GM19372 (cell line): ENCODE measurements at regions not wholly inside any gene's neighbourhood (a gene's known extent, or its start where the extent isn't known, plus 50 kb on each side); places are given as distances from the start of the nearest gene placed in this dataset.
"Not testable (repeated sequence)": the region's sequence is repeated elsewhere in the genome, so short reads cannot be mapped to it uniquely, and the experiment has no call there.

ENCODE experiments used
- ATAC-seq: cut with Tn5 transposase; IDR thresholded peaks from one replicate; pipeline ENCODE4 v1.9.1; 2021; ENCODE audit warnings: mild to moderate bottlenecking, low read depth, moderate library complexity; ENCODE audit not compliant: unreplicated experiment

DNA sequence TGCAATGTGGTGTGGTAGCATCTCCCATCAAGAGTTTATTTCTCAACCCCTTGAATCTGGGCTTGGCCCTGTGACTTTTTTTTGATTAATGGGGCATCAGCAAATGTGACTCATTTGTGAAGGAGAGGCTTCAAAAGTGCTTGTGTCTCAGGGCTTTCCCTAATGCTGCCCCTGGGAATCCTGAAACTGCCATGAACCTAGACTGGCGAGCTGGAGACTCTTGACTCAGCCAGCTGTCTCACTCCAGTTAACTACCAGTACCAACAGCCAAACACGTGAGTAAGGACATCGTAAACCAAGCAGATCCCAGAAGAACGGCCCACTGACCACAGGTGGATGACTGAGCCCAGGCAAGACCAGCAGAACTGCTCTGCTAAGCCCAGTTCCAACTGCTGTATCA, 72.8 kb upstream of the ADTRP start:
- ATAC-seq: no peak

DNA sequence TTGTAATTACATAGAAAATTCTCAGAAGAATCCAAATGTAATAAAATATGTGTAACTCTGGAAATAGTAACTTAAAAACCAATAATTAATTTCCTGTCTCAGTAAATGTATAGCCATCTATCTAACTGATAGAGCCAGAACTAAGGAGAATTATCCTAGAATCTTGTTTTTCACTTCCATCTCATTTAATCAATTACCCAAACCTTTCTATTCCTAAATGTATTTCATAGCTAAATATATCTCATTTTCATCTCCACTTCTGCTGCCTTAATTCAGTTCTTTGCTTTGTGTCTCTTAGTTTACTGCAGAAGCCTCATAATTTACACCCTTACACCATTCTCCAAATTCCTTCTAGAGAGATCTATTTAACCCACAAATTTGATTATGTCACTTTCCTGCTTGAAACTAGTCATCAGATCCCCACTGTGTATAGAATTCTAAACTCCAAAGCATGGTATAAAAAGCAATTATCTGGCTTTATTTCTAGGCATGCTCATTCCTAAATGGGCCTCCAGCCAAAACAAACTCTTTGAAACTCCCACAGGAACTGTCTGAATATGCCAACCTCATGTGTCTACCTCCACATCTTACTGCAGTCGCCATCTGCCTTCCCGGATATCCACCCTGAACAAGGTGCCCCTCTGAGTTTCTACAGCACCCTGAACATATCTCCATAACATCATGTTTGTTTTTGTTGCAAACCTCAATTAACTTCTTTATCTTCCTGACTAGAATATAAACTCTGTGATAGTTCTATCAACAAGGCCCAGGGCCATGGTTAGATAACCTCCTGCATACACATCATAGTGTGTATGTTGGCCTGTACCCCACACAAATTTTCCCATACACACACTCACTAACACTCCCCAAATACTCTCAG, 70.5 kb upstream of the ADTRP start:
- ATAC-seq: no peak

DNA sequence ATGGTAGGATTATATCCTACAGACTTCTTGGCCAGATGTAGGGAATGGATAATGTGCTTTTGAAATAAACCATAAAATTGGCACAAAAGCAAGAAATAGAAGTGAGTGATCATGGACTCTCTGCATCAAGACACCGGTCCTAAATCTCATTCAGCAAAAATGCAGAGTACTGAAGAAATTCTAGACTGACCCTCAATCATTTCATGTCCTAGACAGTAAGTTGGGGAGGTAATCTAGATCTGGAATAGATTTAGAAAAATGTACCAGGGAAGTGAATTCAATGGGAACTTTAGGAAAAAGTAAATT, 69.7 kb upstream of the ADTRP start:
- no peak for ATAC-seq

DNA sequence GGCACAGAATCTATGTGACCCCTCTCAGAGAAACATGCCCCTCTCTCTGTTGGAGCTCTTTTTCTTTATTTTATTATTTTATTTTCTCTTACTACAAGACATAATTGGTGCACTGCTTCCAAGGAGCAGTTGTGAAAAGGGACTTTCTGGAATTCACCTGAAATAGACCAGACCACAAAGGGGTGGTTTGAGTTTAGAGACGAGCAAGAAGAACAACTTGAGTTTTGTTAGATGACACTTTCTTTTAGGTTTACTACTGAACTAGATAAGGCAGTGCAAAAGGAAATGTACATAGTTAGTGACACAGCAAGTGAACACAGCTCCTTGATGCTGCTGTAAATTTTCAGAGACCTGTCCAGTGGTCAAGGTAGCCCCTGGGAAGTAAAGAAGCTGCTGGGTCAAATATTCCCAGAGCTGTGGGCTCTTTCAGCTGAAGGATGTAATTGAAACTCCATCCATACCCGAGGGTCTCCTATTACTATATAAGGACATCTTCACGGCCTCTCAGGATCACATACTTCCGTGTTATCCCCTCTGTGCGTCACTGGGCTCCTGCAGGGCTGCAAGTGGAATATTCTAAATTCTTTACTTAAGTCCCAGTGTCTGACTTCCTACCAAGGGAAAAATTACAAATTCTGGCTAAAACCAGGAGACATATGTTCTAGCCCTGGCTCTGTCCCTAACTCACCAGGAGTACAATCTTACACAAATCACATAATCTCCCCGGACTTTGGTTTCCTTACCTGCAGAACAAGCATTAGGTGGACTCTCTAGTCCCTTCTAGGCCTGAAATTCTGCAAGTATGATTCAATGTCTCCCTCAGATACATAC, 69.1 kb upstream of the ADTRP start:
- no peak for ATAC-seq

DNA sequence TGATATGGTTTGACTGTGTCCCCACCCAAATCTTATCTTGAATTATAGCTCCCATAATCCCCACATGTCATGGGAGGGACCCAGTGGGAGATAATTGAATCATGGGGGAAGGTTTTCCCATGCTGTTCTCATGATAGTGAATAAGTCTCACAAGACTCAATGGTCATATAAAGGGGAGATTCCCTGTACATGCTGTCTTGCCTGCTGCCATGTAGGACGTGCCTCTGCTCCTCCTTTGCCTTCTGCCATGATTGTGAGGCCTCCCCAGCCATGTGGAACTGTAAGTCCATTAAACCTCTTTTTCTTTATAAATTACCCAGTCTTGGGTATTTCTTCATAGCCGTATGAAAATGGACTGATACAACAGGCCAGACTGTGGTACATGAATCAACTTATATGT, 68.5 kb upstream of the ADTRP start:
- ATAC-seq: not testable (repeated sequence)

DNA sequence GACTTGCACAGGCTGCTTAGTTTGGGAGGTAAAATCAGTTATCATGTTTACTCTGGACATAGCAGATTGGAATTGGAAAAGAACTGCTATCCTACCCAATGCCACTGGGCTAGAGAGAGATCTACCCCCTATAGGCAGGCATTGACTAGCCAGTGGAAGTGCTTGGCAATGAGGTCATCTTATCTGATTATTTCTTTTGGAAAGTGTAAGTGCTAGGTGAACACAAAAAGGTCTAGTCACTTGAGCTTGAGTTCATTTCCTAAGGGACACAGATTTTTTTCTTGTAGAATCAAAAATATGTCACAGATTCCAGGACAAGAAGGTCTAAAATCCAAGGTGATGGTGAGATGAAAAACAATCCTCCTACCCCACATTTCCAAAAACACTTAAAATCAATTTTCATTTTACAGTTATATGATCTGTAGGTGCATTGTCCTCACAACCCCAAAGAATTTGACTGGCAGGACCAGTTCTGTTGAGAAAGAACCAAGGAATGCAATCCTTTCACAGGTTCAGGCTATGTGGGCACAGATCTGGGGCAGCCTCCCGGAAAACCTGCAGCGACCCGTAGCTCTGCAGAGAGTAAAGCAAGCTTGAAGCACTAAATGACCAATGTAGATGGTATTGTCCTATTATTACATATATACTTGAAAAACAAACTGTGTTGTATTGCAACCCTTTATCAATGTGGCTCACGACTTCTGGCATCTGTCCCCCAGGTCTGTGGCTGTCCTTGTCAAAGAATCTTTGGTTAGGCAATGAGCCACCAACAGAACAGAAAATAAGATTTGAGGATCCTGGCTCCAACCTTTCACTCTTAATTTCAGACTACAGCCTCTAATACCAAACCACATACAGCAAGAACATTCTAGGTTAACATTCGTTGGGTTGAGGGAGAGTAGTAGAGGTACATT, 67.3 kb upstream of the ADTRP start:
- ATAC-seq: no peak

DNA sequence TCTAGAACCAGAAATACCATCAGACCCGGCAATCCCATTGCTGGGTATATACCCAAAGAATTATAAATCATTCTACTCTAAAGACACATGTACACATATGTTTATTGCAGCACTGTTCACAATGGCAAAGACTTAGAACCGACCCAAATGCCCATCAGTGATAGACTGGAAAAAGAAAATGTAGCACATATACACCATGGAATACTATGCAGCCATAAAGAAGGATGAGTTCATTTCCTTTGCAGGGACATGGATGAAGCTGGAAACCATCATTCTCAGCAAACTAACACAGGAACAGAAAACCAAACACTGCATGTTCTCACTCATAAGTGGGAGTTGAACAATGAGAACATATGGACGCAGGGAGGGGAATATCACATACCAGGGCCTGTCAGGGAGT, 64.2 kb upstream of the ADTRP start:
- not testable (repeated sequence) for ATAC-seq

DNA sequence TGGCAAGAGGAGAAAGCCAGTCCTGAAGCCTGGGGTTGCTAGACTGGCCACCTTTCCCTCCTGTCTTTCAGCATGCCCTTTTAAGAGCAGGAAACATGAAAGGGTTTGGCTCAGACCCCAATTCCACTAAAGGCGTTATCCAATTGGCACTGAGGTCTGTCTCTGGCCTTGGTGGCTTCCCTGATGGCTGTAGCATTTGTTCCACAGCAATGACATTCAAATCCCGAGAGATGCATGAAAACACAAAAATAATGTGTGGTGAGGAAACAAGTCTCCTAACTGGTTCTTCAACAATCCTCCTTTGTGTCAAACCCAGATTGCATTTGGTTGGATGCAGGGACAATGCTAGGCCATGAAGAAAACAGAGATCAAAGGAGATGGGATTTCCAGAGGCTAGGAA, 56.5 kb upstream of the ADTRP start:
- ATAC-seq: no peak

DNA sequence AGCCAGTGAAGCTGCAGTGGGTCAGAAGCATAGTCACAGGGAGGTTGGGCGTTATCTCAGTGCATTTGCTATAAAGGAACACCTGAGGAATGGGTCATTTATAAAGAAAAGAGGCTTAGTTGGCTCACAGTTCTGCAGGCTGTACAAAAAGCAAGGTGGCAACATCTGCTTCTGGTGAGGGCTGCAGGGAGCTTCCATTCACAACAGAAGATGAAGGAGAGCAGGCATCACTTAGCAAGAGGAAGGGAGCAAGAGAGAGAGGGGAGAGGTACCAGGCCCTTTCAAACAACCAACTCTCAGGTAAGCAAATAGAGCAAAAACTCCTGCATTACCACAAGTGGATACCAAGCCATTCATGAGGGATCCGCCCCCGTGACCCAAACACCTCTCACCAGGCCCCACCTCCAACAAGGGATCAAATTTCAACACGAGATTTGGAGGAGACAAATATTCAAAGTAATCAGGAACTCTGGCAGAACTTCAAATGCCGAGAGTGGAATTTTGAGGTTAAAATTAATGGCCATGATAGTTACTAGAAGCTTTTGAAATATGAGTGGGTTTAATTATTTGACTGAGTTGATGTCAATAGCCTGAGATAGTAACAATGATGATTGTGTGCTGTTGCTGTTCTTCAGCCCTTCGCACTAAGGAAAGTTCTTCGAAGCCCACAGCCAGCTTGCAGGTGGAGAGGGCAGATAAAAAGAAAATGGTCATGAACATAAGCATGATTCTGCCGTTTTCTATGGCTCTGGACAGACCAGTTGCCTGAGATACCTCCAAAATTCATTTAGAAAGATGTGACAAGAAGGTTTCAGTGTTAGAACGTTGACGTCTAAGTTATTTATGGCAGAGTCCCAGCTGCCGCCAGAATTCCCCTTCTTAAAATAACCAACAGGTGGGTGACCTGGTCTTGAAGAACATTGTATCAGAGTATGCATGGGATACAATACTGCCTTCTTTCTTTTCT, 55.3 kb upstream of the ADTRP start:
- ATAC-seq: peak; percentile 74

DNA sequence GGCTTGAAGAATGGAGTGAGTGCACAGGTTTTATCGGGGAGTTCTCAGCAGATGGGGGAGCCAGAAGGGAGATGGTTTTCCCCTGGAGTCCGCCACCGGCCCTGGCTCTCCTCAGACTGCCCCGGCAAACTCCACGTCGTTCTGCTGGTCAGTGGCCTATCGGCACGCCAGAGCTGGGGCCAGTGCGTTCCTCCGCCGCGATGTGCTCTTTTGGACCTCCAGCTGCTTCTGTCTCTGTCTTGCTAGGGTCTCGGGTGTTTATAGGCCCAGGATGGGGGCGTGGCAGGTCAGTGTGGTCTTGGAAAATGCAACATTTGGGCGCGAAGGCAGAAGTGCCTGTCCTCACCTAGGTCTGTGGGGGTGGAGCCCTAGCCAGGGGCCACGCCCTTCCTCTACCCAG, 53.0 kb upstream of the ADTRP start:
- no peak for ATAC-seq

DNA sequence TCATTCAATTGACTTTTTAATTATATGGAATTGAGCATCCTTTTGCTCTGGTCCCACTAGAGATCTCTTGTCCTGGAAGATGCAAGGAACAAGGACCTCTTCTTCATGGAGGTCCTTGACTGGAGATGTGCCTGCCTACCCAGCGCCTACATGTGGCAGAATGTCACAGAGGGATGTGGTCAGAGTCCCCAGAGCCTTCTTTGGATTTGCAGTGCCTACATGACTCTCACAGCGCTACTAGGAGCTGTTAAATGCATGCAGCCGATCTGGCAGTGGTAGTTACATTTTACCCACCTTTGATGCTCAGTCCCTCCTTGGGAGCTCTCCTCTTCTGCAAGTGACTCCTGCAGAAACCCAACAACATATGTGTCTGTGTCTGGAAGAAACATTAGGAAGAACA, 51.9 kb upstream of the ADTRP start:
- ATAC-seq: no peak

DNA sequence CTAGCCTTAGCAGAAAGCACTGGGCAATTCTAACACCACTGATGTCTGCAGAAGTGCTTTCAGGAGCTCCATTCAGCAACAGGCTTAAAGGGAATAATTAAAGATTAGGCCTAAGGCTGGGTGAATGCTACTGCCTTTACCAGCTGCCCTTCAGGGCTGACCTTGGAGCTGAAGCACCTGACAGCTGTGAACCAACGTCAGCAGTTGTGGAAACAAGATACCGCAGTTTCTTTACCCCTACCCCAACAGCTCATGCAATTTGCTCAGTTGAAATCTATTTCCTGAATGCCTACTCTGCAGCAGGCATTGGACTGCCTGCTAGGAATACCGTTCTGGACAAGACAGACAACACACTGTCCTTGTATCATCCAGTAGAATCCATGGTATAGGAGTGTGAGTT, 51.5 kb upstream of the ADTRP start:
- no peak for ATAC-seq

DNA sequence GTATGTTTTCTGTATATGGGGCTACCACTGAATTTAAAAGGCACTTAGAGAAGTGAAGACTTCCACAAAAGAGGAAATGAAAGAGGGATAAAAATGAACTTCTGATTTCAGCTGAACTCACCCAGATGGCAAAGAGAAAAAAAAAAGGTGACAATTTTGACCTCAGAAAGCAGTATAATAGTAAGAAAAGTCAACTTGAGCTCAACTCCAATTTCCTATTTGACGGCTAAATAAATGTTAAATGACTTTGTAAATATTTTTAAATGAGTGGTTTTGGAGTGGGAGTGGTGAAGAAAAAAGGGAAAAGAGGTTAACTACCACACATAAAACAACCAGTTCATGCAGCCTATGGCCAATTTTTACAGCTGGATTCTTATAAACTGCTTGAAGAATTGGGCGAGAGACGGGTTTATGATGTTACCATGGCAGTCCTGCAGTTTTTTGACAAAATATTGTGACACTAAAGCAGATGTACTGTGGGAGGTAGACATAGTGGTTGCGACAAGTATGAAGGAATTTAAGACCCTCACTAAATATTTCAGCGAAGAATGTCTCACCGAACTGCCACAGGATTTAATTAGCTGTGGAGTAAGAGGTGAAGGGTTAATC, 49.8 kb upstream of the ADTRP start:
- ATAC-seq: no peak
